ENCODE measurements at regions not wholly inside any gene's neighbourhood (a gene's known extent, or its start where the extent isn't known, plus 50 kb on each side); places are given as distances from the start of the nearest gene placed in this dataset.
"Not testable (repeated sequence)": the region's sequence is repeated elsewhere in the genome, so short reads cannot be mapped to it uniquely, and the experiment has no call there.

- TF ChIP-seq CTCF (conservative IDR thresholded peaks at IDR 0.05) = no peak
- no peak overlapping the region for H3K27ac ChIP-seq
These were observed 253.3 kb downstream of the NAP1L3 start for GRCh38 chrX:93420090-93420489.

- TF ChIP-seq ZFX (IDR thresholded peaks at IDR 0.05) (no peak), CTCF (conservative IDR thresholded peaks at IDR 0.05) (no peak)
- no peak overlapping the region for H3K27ac ChIP-seq
These were observed 253.7 kb downstream of the NAP1L3 start for GRCh38 chrX:93419642-93420041.

- H3K27ac ChIP-seq = no peak overlapping the region
- no peak for TF ChIP-seq CTCF (conservative IDR thresholded peaks at IDR 0.05)
- TF ChIP-seq ZFX (IDR thresholded peaks at IDR 0.05) = no peak
These were observed 269.3 kb downstream of the NAP1L3 start for GRCh38 chrX:93404121-93404520.

- TF ChIP-seq CTCF (conservative IDR thresholded peaks at IDR 0.05) = no peak
- no peak for TF ChIP-seq ZFX (IDR thresholded peaks at IDR 0.05)
- H3K27ac ChIP-seq = no peak overlapping the region
These were observed 318.7 kb downstream of the NAP1L3 start for GRCh38 chrX:93354651-93355050.

DNA sequence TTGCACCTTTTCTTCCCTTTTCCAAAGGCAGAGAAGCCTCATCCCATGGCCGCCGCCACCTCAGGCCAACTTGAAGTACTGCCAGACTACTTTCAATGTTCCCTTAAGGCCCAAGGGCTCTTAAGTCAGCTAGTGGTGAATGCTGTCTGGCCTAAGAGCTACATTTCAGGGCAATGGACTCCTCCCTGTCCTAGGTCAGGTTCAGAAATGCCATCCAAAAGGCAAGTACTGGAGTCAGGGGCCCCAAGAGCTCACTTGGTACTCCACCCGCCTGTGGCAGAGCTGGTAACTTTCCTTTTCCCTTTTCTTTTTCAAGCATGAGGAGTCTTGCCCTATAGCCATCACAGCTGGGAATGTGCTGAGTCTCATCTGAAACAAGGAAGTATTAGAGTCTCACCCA is 327.1 kb downstream of the NAP1L3 start:
- TF ChIP-seq CTCF (conservative IDR thresholded peaks at IDR 0.05) = no peak

GRCh38 chrX:93344287-93344686 is 329.1 kb downstream of the NAP1L3 start:
- not testable (repeated sequence) for H3K27ac ChIP-seq

More for the DNA sequence above, 327.1 kb downstream of the NAP1L3 start:
- H3K27ac ChIP-seq = no peak overlapping the region

GRCh38 chrX:93332329-93332728 is 341.0 kb downstream of the NAP1L3 start:
- TF ChIP-seq ZFX (IDR thresholded peaks at IDR 0.05) = no peak
- no peak for TF ChIP-seq CTCF (conservative IDR thresholded peaks at IDR 0.05)

GRCh38 chrX:93322110-93322509 is 351.3 kb downstream of the NAP1L3 start:
- TF ChIP-seq ZFX (IDR thresholded peaks at IDR 0.05) (no peak), CTCF (conservative IDR thresholded peaks at IDR 0.05) (no peak)
- no peak overlapping the region for H3K27ac ChIP-seq

More at GRCh38 chrX:93332329-93332728, 341.0 kb downstream of the NAP1L3 start:
- H3K27ac ChIP-seq = no peak overlapping the region

All from C4-2B (cell line).